Fibroblast of lung (primary cell): ENCODE measurements at regions not wholly inside any gene's neighbourhood (a gene's known extent, or its start where the extent isn't known, plus 50 kb on each side); places are given as distances from the start of the nearest gene placed in this dataset.

Source experiments
- DNase-seq, 2 donors: peaks; one replicate each; pipeline versions ENCODE4 v3.0.0 to v3.0.0-alpha.2; 2010; ENCODE audit warnings: low read depth in 2 of 2
- H2AFZ ChIP-seq: 2 replicates; pipeline ENCODE4 v1.5.1; 2012; ENCODE audit warnings: low read length, control low read depth, inconsistent platforms
- H3K27ac ChIP-seq: 2 replicates; pipeline ENCODE4 v1.5.1; 2011; ENCODE audit warnings: low read length, control low read depth; ENCODE audit not compliant: insufficient read depth
- H3K27me3 ChIP-seq: 2 replicates; pipeline ENCODE4 v1.5.1; 2011; ENCODE audit warnings: mild to moderate bottlenecking, low read length; ENCODE audit not compliant: control insufficient read depth, insufficient read depth
- H3K36me3 ChIP-seq: 2 replicates; pipeline ENCODE4 v1.5.1; 2011; ENCODE audit warnings: low read length; ENCODE audit not compliant: control insufficient read depth, insufficient read depth
- H3K4me1 ChIP-seq: 2 replicates; pipeline ENCODE4 v1.5.1; 2011; ENCODE audit warnings: low read length; ENCODE audit not compliant: control insufficient read depth, insufficient read depth; ENCODE audit errors: extremely low read depth
- H3K4me2 ChIP-seq: 2 replicates; pipeline ENCODE4 v1.5.1; 2011; ENCODE audit warnings: low read length, control low read depth; ENCODE audit not compliant: insufficient read depth; ENCODE audit errors: extremely low read depth
- H3K4me3 ChIP-seq, 4 experiments: fragments of 200-600 bp in 1 of 4; sonication (generic) in 1 of 4; replicated peaks in 1 of 4; 2 replicates each; pipeline ENCODE4 v1.5.1; 2011 to 2016; ENCODE audit warnings: low read length in 4 of 4, low read depth in 3 of 4, mild to moderate bottlenecking in 3 of 4, control low read depth in 2 of 4, inconsistent platforms in 1 of 4, mixed read lengths in 1 of 4; ENCODE audit not compliant: insufficient read depth in 1 of 4; ENCODE audit errors: control extremely low read depth in 1 of 4
- H3K79me2 ChIP-seq: 2 replicates; pipeline ENCODE4 v1.5.1; 2012; ENCODE audit warnings: mild to moderate bottlenecking, low read length, inconsistent platforms; ENCODE audit not compliant: control insufficient read depth, insufficient read depth
- H3K9ac ChIP-seq: 2 replicates; pipeline ENCODE4 v1.5.1; 2011; ENCODE audit warnings: mild to moderate bottlenecking, low read length, control low read depth; ENCODE audit not compliant: insufficient read depth
- H3K9me3 ChIP-seq: 2 replicates; pipeline ENCODE4 v1.5.1; 2012; ENCODE audit warnings: low read depth, low read length; ENCODE audit not compliant: control insufficient read depth, insufficient read depth
- H4K20me1 ChIP-seq: 2 replicates; pipeline ENCODE4 v1.5.1; 2011; ENCODE audit warnings: low read length; ENCODE audit not compliant: control insufficient read depth, insufficient read depth; ENCODE audit errors: extremely low read depth
- EZH2 ChIP-seq: IDR thresholded peaks from 2 replicates; pipeline ENCODE4 v1.5.1; 2012; ENCODE audit warnings: low read length, control low read depth, mild to moderate bottlenecking; ENCODE audit errors: missing control alignments
- TF ChIP-seq, protein P1 (sequence below), 2 donors: IDR thresholded peaks in 1 of 2; conservative IDR thresholded peaks in 1 of 2; 1 replicate in 1 of 2; 2 replicates in 1 of 2; pipeline ENCODE4 v1.5.1; 2011 to 2012; ENCODE audit warnings: low read length in 2 of 2, control low read depth in 1 of 2, inconsistent platforms in 1 of 2, low read depth in 1 of 2, mild to moderate bottlenecking in 1 of 2

DNA sequence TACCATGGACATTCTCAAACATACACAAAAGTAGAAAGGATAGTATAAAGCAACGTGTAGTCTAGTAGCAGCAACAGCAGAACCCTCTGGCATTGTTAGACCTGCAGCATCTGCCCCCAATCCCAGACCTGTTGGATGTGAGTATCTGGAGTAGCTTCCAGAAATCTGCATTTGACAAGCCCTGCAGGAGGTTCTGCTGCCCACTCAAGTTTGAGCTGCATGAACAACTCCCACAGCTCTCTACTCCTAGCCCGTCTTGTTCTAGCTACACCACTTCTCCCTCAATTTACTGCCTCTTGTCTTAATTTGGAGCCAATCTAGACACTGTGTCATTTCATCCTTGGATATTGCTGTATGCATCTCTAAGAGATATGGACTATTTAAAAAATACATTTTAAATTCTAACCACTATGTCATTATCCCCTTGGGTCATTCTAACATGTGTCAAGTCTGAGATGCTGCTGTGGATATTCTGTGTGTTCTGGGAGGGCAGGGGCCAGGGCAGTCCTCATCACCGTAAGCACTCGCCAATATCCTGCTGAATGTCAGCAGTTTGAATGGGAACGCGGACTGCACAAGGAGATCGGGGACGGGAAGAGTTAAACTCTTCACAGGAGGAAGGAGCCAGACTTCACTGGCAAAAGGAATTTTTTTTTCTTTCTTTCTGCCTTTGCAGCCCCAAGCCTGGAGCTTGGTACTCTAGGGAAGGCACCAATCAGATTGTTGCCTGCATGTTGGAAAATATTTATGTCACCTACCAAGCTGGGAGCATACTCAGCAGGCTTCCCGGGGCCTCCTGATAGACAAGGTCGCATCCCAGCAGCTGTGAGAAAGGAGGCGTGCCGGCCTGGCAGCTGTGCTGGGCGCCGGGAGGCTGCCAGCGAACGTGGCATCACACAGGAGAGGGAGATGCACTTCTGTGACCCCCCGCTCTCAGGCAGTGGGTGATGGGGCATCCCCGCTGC, 429.0 kb downstream of the MIAT start:
- no peak for TF ChIP-seq EZH2
- TF ChIP-seq, protein P1, sequence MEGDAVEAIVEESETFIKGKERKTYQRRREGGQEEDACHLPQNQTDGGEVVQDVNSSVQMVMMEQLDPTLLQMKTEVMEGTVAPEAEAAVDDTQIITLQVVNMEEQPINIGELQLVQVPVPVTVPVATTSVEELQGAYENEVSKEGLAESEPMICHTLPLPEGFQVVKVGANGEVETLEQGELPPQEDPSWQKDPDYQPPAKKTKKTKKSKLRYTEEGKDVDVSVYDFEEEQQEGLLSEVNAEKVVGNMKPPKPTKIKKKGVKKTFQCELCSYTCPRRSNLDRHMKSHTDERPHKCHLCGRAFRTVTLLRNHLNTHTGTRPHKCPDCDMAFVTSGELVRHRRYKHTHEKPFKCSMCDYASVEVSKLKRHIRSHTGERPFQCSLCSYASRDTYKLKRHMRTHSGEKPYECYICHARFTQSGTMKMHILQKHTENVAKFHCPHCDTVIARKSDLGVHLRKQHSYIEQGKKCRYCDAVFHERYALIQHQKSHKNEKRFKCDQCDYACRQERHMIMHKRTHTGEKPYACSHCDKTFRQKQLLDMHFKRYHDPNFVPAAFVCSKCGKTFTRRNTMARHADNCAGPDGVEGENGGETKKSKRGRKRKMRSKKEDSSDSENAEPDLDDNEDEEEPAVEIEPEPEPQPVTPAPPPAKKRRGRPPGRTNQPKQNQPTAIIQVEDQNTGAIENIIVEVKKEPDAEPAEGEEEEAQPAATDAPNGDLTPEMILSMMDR (conservative IDR thresholded peaks at IDR 0.05 in 1 of 2, IDR thresholded peaks at IDR 0.05 in 1 of 2; ENCODE audit: low read depth in 1 of 2, low read length in 2 of 2): no peak
- Histone ChIP-seq H3K27ac (no peak overlapping the region), H3K36me3 (no peaks in the 10 kb centered on the region), H2AFZ (no peak overlapping the region), H3K79me2 (no peaks in the 10 kb centered on the region), H3K9me3 (no peaks in the 10 kb centered on the region), H3K9ac (no peak overlapping the region), H4K20me1 (no peaks in the 10 kb centered on the region), H3K4me1 (no peaks in the 10 kb centered on the region), H3K4me2 (no peak overlapping the region), H3K27me3 (peaks cover 37% of the 10 kb centered on the region), H3K4me3 (no peak overlapping the region)
- DNase-seq: no peak

DNA sequence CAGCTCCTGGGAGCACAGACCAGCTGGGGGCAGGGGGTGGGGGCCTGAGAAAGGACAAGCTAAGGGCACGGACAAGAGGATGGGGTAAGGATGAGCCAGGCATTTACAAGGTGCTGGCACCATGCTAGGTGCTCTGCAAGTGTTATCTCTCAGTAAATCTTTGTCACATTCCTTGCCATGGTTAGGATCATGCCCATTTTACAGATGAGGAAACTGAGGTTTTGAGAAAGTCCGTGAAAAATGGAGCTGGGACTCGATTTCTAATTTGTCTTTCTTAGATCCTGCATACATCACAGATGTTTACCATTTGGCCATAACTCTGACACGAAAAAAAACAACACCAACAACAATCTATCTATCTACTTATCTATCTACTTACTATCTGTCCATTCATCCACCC, 429.7 kb downstream of the MIAT start:
- no peaks in the 10 kb centered on the region for H3K4me1 ChIP-seq
- H3K36me3 ChIP-seq: no peaks in the 10 kb centered on the region
- no peak overlapping the region for H3K4me3 ChIP-seq
- no peak overlapping the region for H3K27ac ChIP-seq
- no peak overlapping the region for H3K9ac ChIP-seq
- DNase-seq: no peak
- no peaks in the 10 kb centered on the region for H4K20me1 ChIP-seq
- H3K9me3 ChIP-seq: no peaks in the 10 kb centered on the region
- H2AFZ ChIP-seq: no peak overlapping the region
- no peaks in the 10 kb centered on the region for H3K79me2 ChIP-seq
- no peak overlapping the region for H3K4me2 ChIP-seq
- TF ChIP-seq EZH2: no peak
- TF ChIP-seq, protein P1 (conservative IDR thresholded peaks at IDR 0.05 in 1 of 2, IDR thresholded peaks at IDR 0.05 in 1 of 2; ENCODE audit: low read depth in 1 of 2, low read length in 2 of 2): no peak
- H3K27me3 ChIP-seq: peaks cover 36% of the 10 kb centered on the region

DNA sequence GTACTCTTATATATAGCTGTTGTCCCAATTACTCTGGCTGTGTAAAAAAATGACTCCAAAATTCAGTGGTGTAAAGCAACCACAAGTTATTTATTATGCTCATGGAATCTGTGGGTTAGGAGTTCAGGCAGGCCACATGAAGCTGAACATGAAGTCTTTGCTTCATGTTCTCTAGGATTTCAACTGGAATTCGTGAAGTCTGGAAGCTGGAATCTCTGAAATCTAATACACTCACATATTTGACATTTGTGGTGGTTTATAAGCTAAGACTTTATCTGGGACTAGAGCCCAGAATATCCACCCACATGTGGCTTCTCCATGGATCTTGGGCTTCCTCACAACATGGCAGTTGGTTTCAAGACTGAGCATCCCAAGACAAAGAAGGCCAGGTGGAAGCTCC, 430.6 kb downstream of the MIAT start:
- Histone ChIP-seq H4K20me1 (no peaks in the 10 kb centered on the region), H3K36me3 (no peaks in the 10 kb centered on the region), H3K4me1 (no peaks in the 10 kb centered on the region), H3K27me3 (peaks cover 36% of the 10 kb centered on the region), H3K27ac (no peak overlapping the region), H3K4me2 (no peak overlapping the region), H3K9ac (no peak overlapping the region), H3K79me2 (no peaks in the 10 kb centered on the region), H3K9me3 (no peaks in the 10 kb centered on the region), H2AFZ (no peak overlapping the region), H3K4me3 (no peak overlapping the region)
- no peak for TF ChIP-seq EZH2
- TF ChIP-seq, protein P1 (conservative IDR thresholded peaks at IDR 0.05 in 1 of 2, IDR thresholded peaks at IDR 0.05 in 1 of 2; ENCODE audit: low read depth in 1 of 2, low read length in 2 of 2): no peak
- peak; percentile 3 to 94 for DNase-seq
